HG03457 (cell line): ENCODE measurements at regions not wholly inside any gene's neighbourhood (a gene's known extent, or its start where the extent isn't known, plus 50 kb on each side); places are given as distances from the start of the nearest gene placed in this dataset.

Experiments used
- ATAC-seq: cut with Tn5 transposase; IDR thresholded peaks from one replicate; pipeline ENCODE4 v1.9.1; 2021; ENCODE audit warnings: moderate number of reproducible peaks; ENCODE audit not compliant: unreplicated experiment

GRCh38 chr7:25762511-25763462 lies 389.2 kb upstream of the NFE2L3 start:
- no peak for ATAC-seq

- ATAC-seq, result no peak
These were observed 388.5 kb upstream of the NFE2L3 start for GRCh38 chr7:25763463-25763860.

DNA sequence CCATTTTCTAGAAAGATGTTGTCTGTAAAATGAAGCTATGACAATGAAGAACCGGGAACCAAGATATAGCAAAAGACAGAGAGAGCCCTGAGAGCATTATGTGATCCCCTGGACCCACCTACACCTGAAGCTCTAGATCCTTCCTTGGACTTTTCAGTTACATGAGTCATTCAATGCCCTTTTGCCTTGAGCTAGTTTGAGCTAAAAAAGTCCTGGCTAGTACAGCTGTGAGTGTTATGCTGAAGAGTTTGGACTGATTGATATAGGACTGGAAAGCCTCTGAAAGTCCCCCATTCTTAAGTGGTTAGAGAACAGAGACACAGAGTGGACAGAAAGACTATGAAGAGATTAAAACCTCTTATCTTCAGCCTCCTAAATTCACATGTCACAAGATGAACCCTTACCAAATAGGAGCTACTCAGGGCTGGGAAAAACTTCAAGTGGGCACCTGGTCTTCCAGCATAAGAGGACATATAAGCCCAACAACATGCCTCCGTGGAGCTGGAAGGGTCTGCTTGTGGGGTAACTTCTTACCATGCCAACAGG lies 386.8 kb upstream of the NFE2L3 start:
- ATAC-seq, result no peak

GRCh38 chr7:25770235-25770634 lies 381.8 kb upstream of the NFE2L3 start:
- no peak for ATAC-seq

- ATAC-seq, result no peak
These were observed 381.3 kb upstream of the NFE2L3 start for GRCh38 chr7:25770670-25771069.

DNA sequence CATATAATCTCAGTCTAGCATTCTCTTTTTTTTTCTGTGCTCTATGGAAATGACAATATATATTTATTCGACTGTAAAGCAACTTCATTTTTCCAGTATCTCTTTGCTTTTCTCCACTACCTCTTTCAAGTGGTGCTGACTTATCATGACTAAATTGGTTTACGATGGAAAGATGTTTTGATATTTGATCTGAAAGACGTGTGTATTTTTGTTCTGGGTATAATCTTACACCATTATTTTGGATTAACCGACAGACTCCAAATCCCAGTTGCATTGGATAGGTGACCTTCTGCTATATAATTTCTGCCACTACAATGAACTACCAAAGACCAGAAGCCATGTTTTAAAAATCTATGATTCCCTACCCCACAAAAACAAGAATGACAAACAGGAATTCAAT lies 380.5 kb upstream of the NFE2L3 start:
- no peak for ATAC-seq

DNA sequence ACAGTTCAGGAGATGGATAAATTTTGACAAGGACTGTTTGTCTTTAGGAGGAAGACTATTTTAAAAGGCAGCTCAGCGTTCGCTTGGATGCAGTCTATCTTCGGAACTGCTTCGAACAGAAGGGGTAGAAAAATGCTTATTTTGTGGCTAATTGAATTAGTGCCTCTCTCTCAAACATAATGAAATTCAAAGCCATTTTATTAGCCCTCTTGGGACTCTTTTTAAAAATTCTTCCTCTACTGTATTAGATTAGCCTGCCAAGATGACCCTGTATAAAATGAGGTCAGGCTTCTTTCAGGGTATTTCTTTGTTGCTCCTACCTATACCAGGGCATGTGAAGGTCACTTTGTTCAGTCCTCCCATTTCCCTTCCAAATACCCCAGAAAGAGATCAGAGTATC lies 379.2 kb upstream of the NFE2L3 start:
- ATAC-seq, result no peak

DNA sequence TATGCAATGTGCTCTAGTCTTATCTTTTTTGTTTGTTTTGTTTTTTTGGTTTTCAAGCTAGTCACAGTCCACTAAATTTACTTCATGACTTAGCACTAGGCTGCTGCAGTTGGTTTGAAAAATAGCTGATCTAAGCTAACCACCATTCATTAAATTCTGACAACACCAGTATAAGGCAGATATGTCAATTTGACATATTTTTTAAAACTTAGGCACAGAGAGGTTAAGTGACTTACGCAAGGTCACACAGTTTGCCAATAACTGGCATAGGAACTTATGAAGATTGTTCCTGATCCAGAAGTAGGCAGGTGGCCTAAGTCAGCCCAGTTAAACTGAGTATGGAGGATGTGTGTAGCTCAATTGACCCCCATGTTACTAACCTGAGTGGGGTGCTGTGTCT lies 377.3 kb upstream of the NFE2L3 start:
- ATAC-seq, result no peak

DNA sequence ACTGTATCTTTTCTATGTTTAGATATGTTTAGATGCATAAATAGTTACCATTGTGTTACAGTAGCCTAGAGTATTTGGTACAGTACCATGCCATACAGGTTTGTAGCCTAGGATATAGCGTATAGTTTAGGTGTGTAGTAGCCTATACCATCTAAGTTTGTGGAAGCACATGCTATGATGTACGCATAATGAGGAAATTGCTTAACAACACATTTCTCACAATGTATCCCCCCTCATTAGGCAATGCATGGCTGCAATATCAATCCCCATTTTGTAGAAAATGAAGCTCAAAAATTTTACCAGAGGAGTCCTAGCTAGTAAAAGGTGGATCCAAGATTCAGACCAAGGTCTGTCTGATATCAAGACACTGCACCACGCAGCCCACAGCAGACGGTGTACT lies 376.4 kb upstream of the NFE2L3 start:
- ATAC-seq, result no peak

- ATAC-seq, result no peak
These were observed 375.8 kb upstream of the NFE2L3 start for GRCh38 chr7:25775999-25776743.

- ATAC-seq, result no peak
These were observed 375.3 kb upstream of the NFE2L3 start for GRCh38 chr7:25776744-25777123.

DNA sequence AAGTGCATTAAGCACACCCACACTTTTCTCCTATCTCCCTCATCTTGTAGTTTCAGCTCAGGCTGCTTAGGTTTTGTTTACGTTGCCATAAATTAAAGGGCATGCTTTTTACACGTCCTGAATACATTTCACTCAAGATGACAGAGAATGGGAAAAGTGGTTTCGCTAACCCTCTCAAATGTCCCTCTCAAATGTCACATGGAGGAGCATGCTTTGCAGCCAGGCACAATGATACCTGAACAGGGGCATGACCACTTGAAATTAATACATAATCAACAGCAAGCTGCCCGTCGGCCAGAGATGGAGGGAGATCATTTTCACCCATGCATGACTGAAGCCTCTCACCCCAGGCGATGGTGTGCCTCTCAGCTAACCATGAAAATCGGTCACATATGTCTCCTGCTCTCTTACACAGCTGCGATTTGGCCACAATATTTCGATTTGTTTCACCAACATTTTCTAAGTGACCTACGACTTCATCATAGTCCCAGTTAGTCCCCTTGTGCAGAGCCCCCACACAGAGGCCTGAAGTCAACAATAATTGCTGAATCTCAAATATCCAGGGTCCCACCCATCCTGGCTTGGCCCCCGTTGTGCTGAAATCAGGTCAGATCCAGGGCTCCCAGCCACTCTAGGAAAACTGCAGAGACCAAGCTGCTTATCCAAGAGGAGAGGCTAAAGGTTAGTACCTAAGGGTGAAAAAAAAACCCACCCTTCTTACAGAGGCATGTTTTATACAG lies 373.9 kb upstream of the NFE2L3 start:
- no peak for ATAC-seq

GRCh38 chr7:25779002-25779546 lies 372.9 kb upstream of the NFE2L3 start:
- no peak for ATAC-seq

GRCh38 chr7:25780904-25781303 lies 371.1 kb upstream of the NFE2L3 start:
- no peak for ATAC-seq

DNA sequence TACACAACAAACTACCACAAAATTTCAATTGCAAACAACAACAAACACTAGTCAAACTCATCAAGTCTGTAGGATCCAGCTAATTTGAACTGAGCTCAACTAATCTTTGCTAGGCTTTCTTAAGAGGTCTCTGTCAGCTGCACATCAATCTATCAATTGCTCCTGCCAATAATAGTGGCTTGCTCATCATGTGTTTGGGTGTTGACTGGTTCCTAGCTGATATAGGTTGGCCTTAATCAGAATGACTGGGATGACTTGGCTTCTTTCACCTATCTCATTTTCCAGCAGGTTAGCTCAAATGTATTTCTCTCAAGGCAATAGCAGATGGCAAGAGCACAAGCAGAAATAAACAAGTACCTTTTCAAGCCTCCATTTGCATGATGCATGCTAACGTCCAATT lies 370.3 kb upstream of the NFE2L3 start:
- no peak for ATAC-seq

- no peak for ATAC-seq
These were observed 365.1 kb upstream of the NFE2L3 start for GRCh38 chr7:25786936-25787335.

GRCh38 chr7:25787336-25787735 lies 364.7 kb upstream of the NFE2L3 start:
- no peak for ATAC-seq

GRCh38 chr7:25788371-25788770 lies 363.6 kb upstream of the NFE2L3 start:
- no peak for ATAC-seq

DNA sequence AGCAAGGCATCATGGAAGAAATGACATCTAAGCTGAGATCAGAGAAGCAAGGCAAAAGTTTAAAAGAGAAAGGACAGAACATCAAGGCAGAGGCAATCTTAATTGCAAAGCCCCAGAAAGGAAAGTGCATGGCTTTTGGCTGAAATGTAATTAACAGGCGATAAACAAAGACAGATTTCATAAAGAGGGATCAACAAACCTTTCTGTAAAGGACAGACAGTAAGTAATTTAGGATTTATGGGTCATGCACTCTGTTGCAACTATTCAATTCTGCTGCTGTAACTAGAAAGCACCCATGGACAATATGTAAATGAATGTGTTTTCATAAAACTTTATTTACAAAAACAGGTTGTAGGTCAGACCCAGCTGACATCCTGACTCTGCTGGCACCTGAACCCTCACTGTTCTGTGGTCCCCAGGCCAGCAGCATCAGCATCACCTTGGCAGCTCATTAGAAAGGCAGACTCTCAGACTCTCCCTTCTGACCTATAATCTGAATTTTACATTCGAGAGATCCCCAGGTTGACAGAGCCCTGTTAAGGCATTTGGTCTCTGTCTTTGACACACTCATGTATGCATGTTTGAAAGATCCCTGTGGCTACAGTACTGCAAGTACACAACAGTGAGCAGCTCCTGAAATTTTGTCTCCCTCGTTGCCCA lies 362.9 kb upstream of the NFE2L3 start:
- no peak for ATAC-seq
